SK-N-MC (cell line): ENCODE measurements at regions not wholly inside any gene's neighbourhood (a gene's known extent, or its start where the extent isn't known, plus 50 kb on each side); places are given as distances from the start of the nearest gene placed in this dataset.
"Not testable (repeated sequence)": the region's sequence is repeated elsewhere in the genome, so short reads cannot be mapped to it uniquely, and the experiment has no call there.

Source experiments
- DNase-seq: peaks from one replicate; pipeline ENCODE4 v3.0.0-alpha.2; 2011; ENCODE audit warnings: low read depth, low spot score
- H3K27ac ChIP-seq: fragments of 200-600 bp; sonication (generic); 2 replicates; pipeline ENCODE4 v1.5.1; 2016; ENCODE audit warnings: mixed run types
- H3K36me3 ChIP-seq: fragments of 200-600 bp; sonication (generic); 2 replicates; pipeline ENCODE4 v1.6.1; 2017; ENCODE audit warnings: antibody characterized with exemption, low read length, mixed read lengths; ENCODE audit not compliant: insufficient read depth
- H3K4me3 ChIP-seq: fragments of 200-600 bp; sonication (generic); 2 replicates; pipeline ENCODE4 v1.5.1; 2016
- H3K9ac ChIP-seq: fragments of 200-600 bp; sonication (generic); 2 replicates; pipeline ENCODE4 v1.8.0; 2017; ENCODE audit warnings: mixed run types, mixed read lengths; ENCODE audit not compliant: insufficient read length
- H3K9me3 ChIP-seq: fragments of 200-600 bp; sonication (generic); 2 replicates; pipeline ENCODE4 v1.6.1; 2017; ENCODE audit warnings: low read depth, mild to moderate bottlenecking, antibody characterized with exemption, low read length, moderate library complexity, mixed read lengths
- EZH2 ChIP-seq: fragments of 200-600 bp; sonication (generic); IDR thresholded peaks from one replicate; pipeline ENCODE4 v1.6.1; 2017; ENCODE audit warnings: antibody characterized with exemption
- FOXP2 ChIP-seq: optimal IDR thresholded peaks from 2 replicates; pipeline ENCODE3; 2011; ENCODE audit warnings: mild to moderate bottlenecking, moderate library complexity; ENCODE audit not compliant: insufficient read depth; ENCODE audit errors: extremely low read length, control extremely low read depth
- POLR2AphosphoS5 ChIP-seq: IDR thresholded peaks from 2 replicates; pipeline ENCODE4 v1.6.1; 2012; ENCODE audit warnings: mild to moderate bottlenecking, low read depth, low read length, borderline replicate concordance

DNA sequence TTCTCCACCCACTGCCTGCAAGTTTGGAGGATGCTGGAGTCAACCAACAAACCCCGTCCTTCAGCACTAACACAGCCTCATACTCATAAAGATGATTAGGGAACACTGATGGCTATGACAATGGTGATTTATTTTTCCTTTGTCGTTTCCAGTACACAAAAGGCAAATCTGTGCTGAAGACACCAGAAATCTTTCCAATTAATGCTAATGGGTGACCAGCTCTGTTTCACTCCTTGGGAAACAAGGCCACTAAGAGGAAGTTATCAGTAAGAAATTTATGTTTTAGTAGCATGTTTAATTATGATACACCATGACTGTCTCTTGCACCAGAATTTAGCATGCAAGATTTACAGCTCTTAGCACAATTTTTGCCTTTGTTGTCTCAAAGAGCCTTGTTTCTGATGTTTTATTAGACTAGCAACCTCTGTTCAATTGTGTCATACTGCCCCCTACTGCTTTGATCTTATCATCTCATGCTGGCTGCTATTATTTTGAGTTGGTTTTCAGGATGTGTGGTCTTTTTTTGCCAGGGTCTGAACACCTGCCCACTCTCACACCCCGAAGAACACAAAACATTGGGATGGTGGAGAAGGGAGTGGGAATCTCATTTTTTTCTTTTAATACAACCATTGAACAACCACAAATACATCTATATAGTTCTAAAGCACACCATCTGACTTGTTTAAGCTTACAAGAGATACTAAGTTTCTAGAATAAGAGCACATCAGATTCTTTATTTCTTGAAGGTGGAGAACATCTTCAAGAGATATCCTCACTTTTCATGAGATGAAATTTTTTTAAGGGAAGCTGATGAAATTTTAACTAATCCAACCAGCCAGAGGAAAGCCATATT is 160.9 kb downstream of the SPTSSA start:
- TF ChIP-seq POLR2AphosphoS5, result no peak
- no peak for TF ChIP-seq EZH2
- TF ChIP-seq FOXP2, result no peak
- Histone ChIP-seq H3K4me3 (no peak overlapping the region), H3K9ac (no peak overlapping the region), H3K27ac (no peak overlapping the region), H3K36me3 (no peaks in the 10 kb centered on the region), H3K9me3 (no peaks in the 10 kb centered on the region)
- DNase-seq, result no peak

DNA sequence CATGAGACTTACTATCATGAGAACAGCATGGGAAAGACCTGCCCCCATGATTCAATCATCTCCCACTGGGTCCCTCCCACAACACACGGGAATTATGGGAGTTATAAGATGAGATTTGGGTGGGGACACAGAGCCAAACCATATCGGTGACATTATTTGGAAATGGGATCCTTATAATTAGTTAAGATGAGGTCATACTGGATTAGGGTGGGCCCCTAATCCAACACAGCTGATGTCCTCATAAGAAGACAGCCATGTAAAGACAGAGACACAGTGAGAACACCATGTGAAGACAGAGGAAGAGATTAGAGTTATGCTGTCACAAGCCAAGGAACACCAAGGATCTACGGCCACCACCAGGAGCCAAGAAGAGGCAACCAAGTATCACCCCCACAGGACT is 161.7 kb downstream of the SPTSSA start:
- no peak overlapping the region for H3K9ac ChIP-seq
- TF ChIP-seq FOXP2 (no peak), EZH2 (no peak), POLR2AphosphoS5 (no peak)
- DNase-seq, result no peak
- no peaks in the 10 kb centered on the region for H3K9me3 ChIP-seq
- H3K36me3 ChIP-seq, result no peaks in the 10 kb centered on the region
- H3K4me3 ChIP-seq, result no peak overlapping the region
- no peak overlapping the region for H3K27ac ChIP-seq

- no peak overlapping the region for H3K27ac ChIP-seq
- DNase-seq, result no peak
- H3K9ac ChIP-seq, result no peak overlapping the region
- TF ChIP-seq POLR2AphosphoS5 (no peak), EZH2 (no peak), FOXP2 (no peak)
- no peaks in the 10 kb centered on the region for H3K9me3 ChIP-seq
- no peaks in the 10 kb centered on the region for H3K36me3 ChIP-seq
- H3K4me3 ChIP-seq, result no peak overlapping the region
Measured at GRCh38 chr14:34299360-34299759, 162.7 kb downstream of the SPTSSA start.

- H3K4me3 ChIP-seq, result no peak overlapping the region
- H3K36me3 ChIP-seq, result no peaks in the 10 kb centered on the region
- no peak overlapping the region for H3K27ac ChIP-seq
- no peak for DNase-seq
- no peaks in the 10 kb centered on the region for H3K9me3 ChIP-seq
- TF ChIP-seq POLR2AphosphoS5 (no peak), EZH2 (no peak), FOXP2 (no peak)
- no peak overlapping the region for H3K9ac ChIP-seq
Measured at GRCh38 chr14:34297786-34298520, 164.1 kb downstream of the SPTSSA start.

DNA sequence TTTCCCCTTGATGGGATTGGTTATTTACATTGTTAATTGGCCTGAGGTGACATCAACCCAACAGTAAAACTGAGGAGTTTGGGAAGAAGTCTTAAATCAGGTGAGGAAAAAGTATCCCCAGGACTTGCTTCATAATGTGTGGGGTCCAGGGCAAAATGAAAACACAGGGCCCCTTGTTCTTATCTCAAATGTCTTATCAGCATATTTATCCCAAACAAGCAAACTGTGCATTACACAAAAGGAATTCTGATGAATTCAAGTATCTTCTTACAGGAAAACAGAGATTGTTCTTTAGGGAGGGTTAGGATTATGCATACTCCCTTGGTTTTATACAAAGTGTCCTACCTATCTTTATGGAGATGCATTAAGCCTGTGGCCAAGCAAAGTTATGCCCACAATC is 178.4 kb downstream of the SPTSSA start:
- DNase-seq, result no peak
- no peak for TF ChIP-seq FOXP2
- no peak for TF ChIP-seq EZH2
- TF ChIP-seq POLR2AphosphoS5, result no peak
- H3K4me3 ChIP-seq, result no peak overlapping the region

GRCh38 chr14:34277191-34277590 is 184.8 kb downstream of the SPTSSA start:
- TF ChIP-seq EZH2 (no peak), POLR2AphosphoS5 (no peak), FOXP2 (no peak)
- no peak overlapping the region for H3K9ac ChIP-seq

More for the DNA sequence above, 178.4 kb downstream of the SPTSSA start:
- H3K27ac ChIP-seq, result no peak overlapping the region
- H3K36me3 ChIP-seq, result no peaks in the 10 kb centered on the region
- H3K9ac ChIP-seq, result no peak overlapping the region
- H3K9me3 ChIP-seq, result no peaks in the 10 kb centered on the region

DNA sequence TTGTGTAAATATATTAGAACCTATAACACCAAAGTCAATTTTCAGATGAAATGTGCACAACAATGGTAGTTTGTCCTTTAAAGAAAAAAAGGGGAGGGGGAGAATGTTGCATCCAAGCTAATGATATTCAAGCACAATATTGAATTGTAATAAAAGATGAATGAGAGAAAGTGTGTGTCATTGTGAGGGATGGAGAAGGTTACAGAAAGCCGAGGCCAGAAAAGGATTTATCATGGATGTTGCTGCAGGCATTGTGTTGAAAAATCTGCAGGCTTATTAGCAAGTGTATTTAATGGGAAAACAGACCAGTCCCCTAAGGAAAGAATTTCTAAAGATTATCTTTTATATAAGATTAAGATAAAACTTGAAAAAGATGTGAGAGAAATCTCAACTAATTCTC is 186.5 kb downstream of the SPTSSA start:
- Histone ChIP-seq H3K9ac (no peak overlapping the region), H3K36me3 (no peaks in the 10 kb centered on the region), H3K27ac (no peak overlapping the region), H3K9me3 (no peaks in the 10 kb centered on the region), H3K4me3 (no peak overlapping the region)
- DNase-seq, result no peak
- TF ChIP-seq FOXP2 (no peak), POLR2AphosphoS5 (no peak), EZH2 (no peak)

More at GRCh38 chr14:34277191-34277590, 184.8 kb downstream of the SPTSSA start:
- H3K36me3 ChIP-seq, result no peaks in the 10 kb centered on the region
- no peak overlapping the region for H3K4me3 ChIP-seq
- DNase-seq, result no peak
- H3K27ac ChIP-seq, result no peak overlapping the region
- no peaks in the 10 kb centered on the region for H3K9me3 ChIP-seq

DNA sequence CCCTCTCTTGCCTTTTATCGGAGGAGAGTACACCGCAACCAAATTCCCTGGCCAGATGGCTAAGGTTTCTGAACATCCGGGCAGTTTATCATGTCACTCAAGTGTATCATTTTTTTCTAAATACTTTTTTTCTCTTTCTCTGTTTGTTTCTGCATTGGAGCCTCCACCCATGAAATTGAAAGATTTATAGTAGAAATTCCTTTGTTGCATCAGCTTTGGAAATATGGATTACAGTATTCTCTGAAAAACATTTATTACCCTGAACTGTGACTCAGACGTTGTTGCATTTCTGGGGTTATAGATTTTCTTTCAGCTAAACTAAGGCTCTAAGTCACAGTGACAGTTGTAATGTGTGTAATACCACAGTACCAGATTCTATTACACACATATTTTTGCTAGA is 187.0 kb downstream of the SPTSSA start:
- no peak overlapping the region for H3K27ac ChIP-seq
- no peak overlapping the region for H3K4me3 ChIP-seq
- no peak for DNase-seq
- no peak for TF ChIP-seq FOXP2
- TF ChIP-seq EZH2, result no peak
- no peak for TF ChIP-seq POLR2AphosphoS5
- H3K9ac ChIP-seq, result no peak overlapping the region
- H3K36me3 ChIP-seq, result no peaks in the 10 kb centered on the region
- no peaks in the 10 kb centered on the region for H3K9me3 ChIP-seq

- H3K36me3 ChIP-seq, H3K4me3 ChIP-seq, DNase-seq: not testable (repeated sequence)
Measured at GRCh38 chr14:34273716-34274115, 188.3 kb downstream of the SPTSSA start.

More at GRCh38 chr14:34273716-34274115, 188.3 kb downstream of the SPTSSA start:
- not testable (repeated sequence) for H3K9me3 ChIP-seq, H3K27ac ChIP-seq, H3K9ac ChIP-seq
